Osteoblast (primary cell): ENCODE measurements at regions not wholly inside any gene's neighbourhood (a gene's known extent, or its start where the extent isn't known, plus 50 kb on each side); places are given as distances from the start of the nearest gene placed in this dataset.

ENCODE experiments used
- DNase-seq: peaks from one replicate; pipeline ENCODE4 v3.0.0; 2011; ENCODE audit warnings: low spot score, mixed read lengths; ENCODE audit not compliant: insufficient read length; ENCODE audit errors: missing footprints
- H2AFZ ChIP-seq: 2 replicates; pipeline ENCODE4 v1.6.0; 2011; ENCODE audit warnings: mild to moderate bottlenecking, low read length
- H3K27ac ChIP-seq: 2 replicates; pipeline ENCODE4 v1.5.1; 2011; ENCODE audit warnings: mild to moderate bottlenecking, low read depth, low read length, moderate library complexity
- H3K27me3 ChIP-seq: 2 replicates; pipeline ENCODE4 v1.6.0; 2012; ENCODE audit warnings: mild to moderate bottlenecking, control low read depth, inconsistent platforms, low read length, moderate library complexity; ENCODE audit not compliant: insufficient read depth
- H3K36me3 ChIP-seq: 2 replicates; pipeline ENCODE4 v1.5.1; 2011; ENCODE audit warnings: mild to moderate bottlenecking, low read length, control low read depth, moderate library complexity; ENCODE audit not compliant: insufficient read depth
- H3K4me1 ChIP-seq: 2 replicates; pipeline ENCODE4 v1.5.1; 2011; ENCODE audit warnings: mild to moderate bottlenecking, low read length, control low read depth, moderate library complexity; ENCODE audit not compliant: insufficient read depth
- H3K4me2 ChIP-seq: 2 replicates; pipeline ENCODE4 v1.6.0; 2011; ENCODE audit warnings: mild to moderate bottlenecking, low read length; ENCODE audit not compliant: insufficient read depth
- H3K4me3 ChIP-seq: fragments of 200-600 bp; sonication (generic); 3 replicates; pipeline ENCODE4 v1.5.1; 2012; ENCODE audit warnings: mild to moderate bottlenecking, low read length, inconsistent platforms; ENCODE audit not compliant: insufficient read depth
- H3K79me2 ChIP-seq: 2 replicates; pipeline ENCODE4 v1.6.0; 2012; ENCODE audit warnings: mild to moderate bottlenecking, low read length, control low read depth, inconsistent platforms; ENCODE audit not compliant: insufficient read depth
- H3K9me3 ChIP-seq: 2 replicates; pipeline ENCODE4 v1.5.1; 2011; ENCODE audit warnings: low read depth, low read length, control low read depth
- H4K20me1 ChIP-seq: 2 replicates; pipeline ENCODE4 v1.6.0; 2012; ENCODE audit warnings: mild to moderate bottlenecking, low read length, control low read depth; ENCODE audit not compliant: insufficient read depth
- TF ChIP-seq, protein P1 (sequence below): IDR thresholded peaks from 2 replicates; pipeline ENCODE4 v1.5.1; 2011; ENCODE audit warnings: mild to moderate bottlenecking, low read depth, low read length, moderate library complexity; ENCODE audit errors: extremely low read depth

DNA sequence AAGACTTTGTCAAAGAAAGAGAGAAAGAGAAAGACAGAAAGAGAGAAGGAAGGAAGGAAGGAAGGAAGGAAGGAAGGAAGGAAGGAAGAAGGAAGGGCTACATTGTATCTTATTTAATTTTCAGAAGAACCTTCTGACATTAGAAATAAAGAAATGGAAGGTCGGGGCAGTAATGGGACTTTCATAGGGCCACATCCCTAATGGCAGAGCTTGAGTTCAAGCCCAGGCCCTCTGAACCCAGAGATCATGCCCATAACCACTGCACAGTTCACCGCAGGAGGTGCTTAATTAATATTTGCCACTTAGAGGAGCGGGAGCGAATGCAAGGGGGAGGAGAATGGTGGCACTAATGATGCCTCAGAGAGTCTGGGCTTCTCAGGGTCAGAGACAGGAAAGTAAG lies 233.3 kb downstream of the MN1 start:
- H3K27me3 ChIP-seq: peaks cover 17% of the 10 kb centered on the region
- H3K9me3 ChIP-seq: peaks cover 5% of the 10 kb centered on the region
- H4K20me1 ChIP-seq: no peaks in the 10 kb centered on the region
- no peak overlapping the region for H2AFZ ChIP-seq
- no peaks in the 10 kb centered on the region for H3K36me3 ChIP-seq
- H3K4me2 ChIP-seq: no peak overlapping the region
- no peak overlapping the region for H3K27ac ChIP-seq
- TF ChIP-seq, protein P1, sequence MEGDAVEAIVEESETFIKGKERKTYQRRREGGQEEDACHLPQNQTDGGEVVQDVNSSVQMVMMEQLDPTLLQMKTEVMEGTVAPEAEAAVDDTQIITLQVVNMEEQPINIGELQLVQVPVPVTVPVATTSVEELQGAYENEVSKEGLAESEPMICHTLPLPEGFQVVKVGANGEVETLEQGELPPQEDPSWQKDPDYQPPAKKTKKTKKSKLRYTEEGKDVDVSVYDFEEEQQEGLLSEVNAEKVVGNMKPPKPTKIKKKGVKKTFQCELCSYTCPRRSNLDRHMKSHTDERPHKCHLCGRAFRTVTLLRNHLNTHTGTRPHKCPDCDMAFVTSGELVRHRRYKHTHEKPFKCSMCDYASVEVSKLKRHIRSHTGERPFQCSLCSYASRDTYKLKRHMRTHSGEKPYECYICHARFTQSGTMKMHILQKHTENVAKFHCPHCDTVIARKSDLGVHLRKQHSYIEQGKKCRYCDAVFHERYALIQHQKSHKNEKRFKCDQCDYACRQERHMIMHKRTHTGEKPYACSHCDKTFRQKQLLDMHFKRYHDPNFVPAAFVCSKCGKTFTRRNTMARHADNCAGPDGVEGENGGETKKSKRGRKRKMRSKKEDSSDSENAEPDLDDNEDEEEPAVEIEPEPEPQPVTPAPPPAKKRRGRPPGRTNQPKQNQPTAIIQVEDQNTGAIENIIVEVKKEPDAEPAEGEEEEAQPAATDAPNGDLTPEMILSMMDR: no peak
- no peaks in the 10 kb centered on the region for H3K4me1 ChIP-seq
- H3K79me2 ChIP-seq: no peaks in the 10 kb centered on the region
- DNase-seq: no peak
- no peak overlapping the region for H3K4me3 ChIP-seq

GRCh38 chr22:27571463-27572277 lies 229.9 kb downstream of the MN1 start:
- Histone ChIP-seq H3K79me2 (no peaks in the 10 kb centered on the region), H3K36me3 (no peaks in the 10 kb centered on the region), H3K4me2 (no peak overlapping the region), H3K9me3 (peaks cover 5% of the 10 kb centered on the region), H3K4me3 (no peak overlapping the region), H3K27me3 (peaks cover 20% of the 10 kb centered on the region), H2AFZ (no peak overlapping the region), H3K27ac (no peak overlapping the region), H4K20me1 (no peaks in the 10 kb centered on the region), H3K4me1 (no peaks in the 10 kb centered on the region)
- TF ChIP-seq, protein P1: no peak
- no peak for DNase-seq

GRCh38 chr22:27572278-27572666 lies 229.3 kb downstream of the MN1 start:
- Histone ChIP-seq H3K27me3 (peaks cover 20% of the 10 kb centered on the region), H3K79me2 (no peaks in the 10 kb centered on the region), H3K4me3 (no peak overlapping the region), H3K27ac (no peak overlapping the region), H3K4me1 (no peaks in the 10 kb centered on the region), H4K20me1 (no peaks in the 10 kb centered on the region), H2AFZ (no peak overlapping the region), H3K4me2 (no peak overlapping the region), H3K9me3 (peaks cover 5% of the 10 kb centered on the region), H3K36me3 (no peaks in the 10 kb centered on the region)
- TF ChIP-seq, protein P1: no peak
- peak; percentile 42 for DNase-seq

DNA sequence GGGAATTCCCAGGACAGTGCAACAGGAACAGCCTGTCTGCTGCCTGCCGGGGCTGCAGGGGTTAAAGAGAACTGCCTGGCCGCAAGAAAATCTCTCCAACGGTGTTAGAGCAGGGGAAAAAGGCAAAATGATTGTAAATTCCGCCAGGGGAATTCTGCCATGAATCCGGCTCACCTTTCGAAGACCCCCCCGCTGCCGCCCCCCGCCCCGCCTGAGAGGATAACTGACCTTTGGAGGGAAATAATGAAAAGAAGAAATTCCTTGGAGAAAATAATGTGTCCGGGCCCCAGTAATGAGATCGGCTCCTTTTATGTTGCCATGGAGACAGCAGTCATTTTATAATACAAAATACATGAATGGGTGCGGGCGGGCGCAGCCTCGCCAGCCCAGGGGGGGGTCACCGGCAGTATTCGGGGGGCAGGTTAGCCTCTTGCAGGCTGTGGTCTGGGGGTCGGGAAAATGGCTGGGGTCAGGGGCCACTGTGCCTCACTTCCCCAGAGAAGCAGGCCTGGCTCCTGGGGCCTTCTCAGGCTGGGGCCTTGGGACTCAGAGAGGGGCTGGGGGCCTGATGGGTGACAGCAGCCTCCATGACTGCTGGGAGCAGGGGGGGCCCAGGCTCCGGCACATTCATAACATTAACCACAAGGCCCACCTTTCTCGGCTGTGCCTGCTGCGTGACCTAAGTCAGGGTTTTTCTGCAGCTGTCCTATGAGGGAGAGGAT lies 228.1 kb downstream of the MN1 start:
- H3K27ac ChIP-seq: no peak overlapping the region
- H3K27me3 ChIP-seq: peaks cover 16% of the 10 kb centered on the region

More for the DNA sequence above, 228.1 kb downstream of the MN1 start:
- TF ChIP-seq, protein P1: no peak
- peaks cover 5% of the 10 kb centered on the region for H3K9me3 ChIP-seq
- no peak overlapping the region for H3K4me2 ChIP-seq
- no peak for DNase-seq
- no peak overlapping the region for H2AFZ ChIP-seq
- H4K20me1 ChIP-seq: no peaks in the 10 kb centered on the region
- no peak overlapping the region for H3K4me3 ChIP-seq
- no peaks in the 10 kb centered on the region for H3K79me2 ChIP-seq
- H3K36me3 ChIP-seq: no peaks in the 10 kb centered on the region
- H3K4me1 ChIP-seq: no peaks in the 10 kb centered on the region
